RKO (cell line): ENCODE measurements at regions not wholly inside any gene's neighbourhood (a gene's known extent, or its start where the extent isn't known, plus 50 kb on each side); places are given as distances from the start of the nearest gene placed in this dataset.

Experiments
- DNase-seq: peaks from one replicate; pipeline ENCODE4 v3.0.0-alpha.2; 2016; ENCODE audit warnings: low spot score

- DNase-seq = no peak
These were observed 462.9 kb downstream of the CDK5RAP2 start for GRCh38 chr9:120117081-120117480.

GRCh38 chr9:120110520-120110919, 469.4 kb downstream of the CDK5RAP2 start:
- no peak for DNase-seq

- peak; percentile 39 for DNase-seq
These were observed 470.7 kb downstream of the CDK5RAP2 start for GRCh38 chr9:120109242-120109641.

- no peak for DNase-seq
These were observed 472.8 kb downstream of the CDK5RAP2 start for GRCh38 chr9:120107138-120107537.

GRCh38 chr9:120104771-120105170, 475.2 kb downstream of the CDK5RAP2 start:
- no peak for DNase-seq

- DNase-seq = no peak
These were observed 479.4 kb downstream of the CDK5RAP2 start for GRCh38 chr9:120100595-120100994.

- peak; percentile 4 for DNase-seq
These were observed 480.9 kb downstream of the CDK5RAP2 start for GRCh38 chr9:120099065-120099464.

- DNase-seq = no peak
These were observed 481.4 kb downstream of the CDK5RAP2 start for GRCh38 chr9:120098584-120098983.

- DNase-seq = no peak
These were observed 488.8 kb downstream of the CDK5RAP2 start for GRCh38 chr9:120091206-120091605.

- no peak for DNase-seq
These were observed 499.1 kb downstream of the CDK5RAP2 start for GRCh38 chr9:120080849-120081248.

GRCh38 chr9:120078112-120078511, 501.9 kb downstream of the CDK5RAP2 start:
- no peak for DNase-seq

- no peak for DNase-seq
These were observed 508.2 kb downstream of the CDK5RAP2 start for GRCh38 chr9:120071760-120072159.

GRCh38 chr9:120066315-120066714, 513.7 kb downstream of the CDK5RAP2 start:
- no peak for DNase-seq

GRCh38 chr9:120065151-120065550, 514.8 kb downstream of the CDK5RAP2 start:
- no peak for DNase-seq

GRCh38 chr9:120045011-120045410, 535.0 kb downstream of the CDK5RAP2 start:
- DNase-seq = no peak

GRCh38 chr9:120043448-120043847, 536.5 kb downstream of the CDK5RAP2 start:
- DNase-seq = peak; percentile 7

GRCh38 chr9:120040896-120041295, 539.1 kb downstream of the CDK5RAP2 start:
- no peak for DNase-seq

- DNase-seq = no peak
These were observed 541.6 kb downstream of the CDK5RAP2 start for GRCh38 chr9:120038342-120038741.

GRCh38 chr9:120032639-120033038, 547.3 kb downstream of the CDK5RAP2 start:
- DNase-seq = no peak

- no peak for DNase-seq
These were observed 549.1 kb downstream of the CDK5RAP2 start for GRCh38 chr9:120030847-120031246.

GRCh38 chr9:120018550-120018949, 561.4 kb downstream of the CDK5RAP2 start:
- DNase-seq = no peak

- no peak for DNase-seq
These were observed 561.9 kb downstream of the CDK5RAP2 start for GRCh38 chr9:120018037-120018436.

- DNase-seq = no peak
These were observed 563.7 kb downstream of the CDK5RAP2 start for GRCh38 chr9:120016231-120016630.

GRCh38 chr9:120014796-120015195, 565.2 kb downstream of the CDK5RAP2 start:
- DNase-seq = no peak

GRCh38 chr9:120009856-120010255, 570.1 kb downstream of the CDK5RAP2 start:
- no peak for DNase-seq
